Stimulated activated naive B cell treated with anti-CD40 and anti-IgM and Interleukin-4, amounts not matched to agents 10 μg/mL and 1 μg/mL and 100 μg/mL, for 72 hours (primary cell): ENCODE measurements at regions not wholly inside any gene's neighbourhood (a gene's known extent, or its start where the extent isn't known, plus 50 kb on each side); places are given as distances from the start of the nearest gene placed in this dataset.
"Not testable (repeated sequence)": the region's sequence is repeated elsewhere in the genome, so short reads cannot be mapped to it uniquely, and the experiment has no call there.

ENCODE experiments used
- ATAC-seq, 2 donors: fragments of 150-1000 bp; cut with Tn5 transposase; replicated peaks; 2 replicates each; pipeline ENCODE4 v1.10.0; 2021; ENCODE audit warnings: moderate library complexity in 1 of 2
- DNase-seq: peaks from one replicate; pipeline ENCODE4 v3.0.0; 2021
- H3K27ac Mint-ChIP-seq: one replicate; pipeline ENCODE4 v1.8.0; 2022; ENCODE audit warnings: mild to moderate bottlenecking, mixed read lengths
- H3K27me3 Mint-ChIP-seq, 2 donors: one replicate each; pipeline ENCODE4 v1.8.0; 2022; ENCODE audit warnings: mixed read lengths in 2 of 2
- H3K36me3 Mint-ChIP-seq, 2 donors: one replicate each; pipeline ENCODE4 v1.8.0; 2022; ENCODE audit warnings: mixed read lengths in 2 of 2, mild to moderate bottlenecking in 1 of 2
- H3K4me1 Mint-ChIP-seq, 2 donors: one replicate each; pipeline ENCODE4 v1.8.0; 2022; ENCODE audit warnings: mixed read lengths in 2 of 2, mild to moderate bottlenecking in 1 of 2
- H3K4me3 Mint-ChIP-seq, 2 donors: one replicate each; pipeline ENCODE4 v1.8.0; 2022; ENCODE audit warnings: mild to moderate bottlenecking in 2 of 2, mixed read lengths in 2 of 2, moderate library complexity in 1 of 2
- H3K9me3 Mint-ChIP-seq, 2 donors: one replicate each; pipeline ENCODE4 v1.8.0; 2022; ENCODE audit warnings: mixed read lengths in 2 of 2, mild to moderate bottlenecking in 1 of 2

DNA sequence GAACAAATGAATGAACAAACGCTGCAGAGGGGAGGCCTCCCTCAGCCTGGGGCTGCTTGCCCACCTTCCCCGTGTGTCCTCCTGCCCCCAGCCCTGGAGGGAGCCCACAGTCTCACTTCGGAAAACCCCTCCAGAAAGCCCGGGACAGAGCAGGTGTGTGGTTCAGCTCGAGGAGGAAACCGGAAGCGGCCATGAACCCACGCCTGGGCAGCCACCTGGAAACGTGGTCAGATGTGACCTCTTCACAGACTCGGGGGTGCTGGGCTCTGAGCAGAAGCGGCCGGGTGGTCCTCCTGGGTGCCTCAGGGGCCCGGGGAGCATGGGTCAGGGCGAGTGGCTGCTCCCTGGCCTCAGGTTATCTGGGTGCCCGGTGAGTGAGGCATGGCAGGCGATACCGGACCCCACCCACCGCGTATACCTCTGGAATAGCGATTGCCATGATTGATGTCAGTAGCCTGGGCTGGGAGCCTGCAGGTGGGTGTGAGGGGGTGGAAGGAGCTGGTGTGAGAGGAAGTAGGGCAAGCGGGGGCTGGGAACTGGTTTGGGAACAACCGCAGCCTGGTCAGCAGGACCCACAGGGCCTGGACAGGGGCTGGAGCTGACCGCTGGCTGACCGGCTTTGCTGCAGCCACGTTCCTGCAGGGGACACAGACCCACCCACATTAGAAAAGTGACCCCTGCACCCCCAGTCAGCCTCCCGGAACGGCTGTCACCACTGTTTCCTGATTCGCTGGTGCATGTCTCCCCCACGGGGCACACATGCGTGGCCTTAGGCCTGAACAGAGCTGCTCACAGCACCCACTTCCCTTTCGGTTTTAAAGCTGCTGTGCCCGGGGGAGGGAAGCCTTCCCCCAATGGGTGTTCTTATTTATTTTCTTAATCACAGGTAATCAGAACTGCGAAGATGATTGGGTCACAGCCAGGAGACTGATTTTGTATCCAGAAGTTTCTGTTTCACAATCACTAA is 5465.1 kb upstream of the TPTE start:
- DNase-seq, H3K27ac Mint-ChIP-seq, H3K4me3 Mint-ChIP-seq, H3K27me3 Mint-ChIP-seq, H3K9me3 Mint-ChIP-seq, H3K4me1 Mint-ChIP-seq, H3K36me3 Mint-ChIP-seq: not testable (repeated sequence)
- ATAC-seq: peak; percentile 85 to 88

DNA sequence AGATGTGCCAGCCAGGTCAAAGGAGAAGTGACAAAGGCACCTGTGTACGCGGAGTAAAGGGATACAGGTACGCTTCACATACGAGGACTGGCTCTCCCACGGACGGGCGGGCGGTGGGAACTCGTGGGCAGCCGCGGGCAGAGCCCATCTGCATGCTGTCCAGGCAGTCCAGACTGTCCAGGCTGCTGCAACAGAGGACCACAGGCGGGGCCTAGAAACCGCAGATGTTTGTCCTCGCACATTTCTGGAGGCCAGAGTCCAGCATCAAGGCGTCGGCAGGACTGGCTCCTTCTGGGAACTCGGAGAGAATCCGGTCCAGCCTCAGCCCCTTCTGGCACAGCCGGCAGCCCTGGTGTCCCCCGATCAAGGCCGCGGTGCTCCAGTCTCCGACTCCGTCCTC is 5464.3 kb upstream of the TPTE start:
- H3K36me3 Mint-ChIP-seq, H3K27me3 Mint-ChIP-seq, DNase-seq, H3K4me3 Mint-ChIP-seq, ATAC-seq, H3K9me3 Mint-ChIP-seq, H3K27ac Mint-ChIP-seq, H3K4me1 Mint-ChIP-seq: not testable (repeated sequence)

DNA sequence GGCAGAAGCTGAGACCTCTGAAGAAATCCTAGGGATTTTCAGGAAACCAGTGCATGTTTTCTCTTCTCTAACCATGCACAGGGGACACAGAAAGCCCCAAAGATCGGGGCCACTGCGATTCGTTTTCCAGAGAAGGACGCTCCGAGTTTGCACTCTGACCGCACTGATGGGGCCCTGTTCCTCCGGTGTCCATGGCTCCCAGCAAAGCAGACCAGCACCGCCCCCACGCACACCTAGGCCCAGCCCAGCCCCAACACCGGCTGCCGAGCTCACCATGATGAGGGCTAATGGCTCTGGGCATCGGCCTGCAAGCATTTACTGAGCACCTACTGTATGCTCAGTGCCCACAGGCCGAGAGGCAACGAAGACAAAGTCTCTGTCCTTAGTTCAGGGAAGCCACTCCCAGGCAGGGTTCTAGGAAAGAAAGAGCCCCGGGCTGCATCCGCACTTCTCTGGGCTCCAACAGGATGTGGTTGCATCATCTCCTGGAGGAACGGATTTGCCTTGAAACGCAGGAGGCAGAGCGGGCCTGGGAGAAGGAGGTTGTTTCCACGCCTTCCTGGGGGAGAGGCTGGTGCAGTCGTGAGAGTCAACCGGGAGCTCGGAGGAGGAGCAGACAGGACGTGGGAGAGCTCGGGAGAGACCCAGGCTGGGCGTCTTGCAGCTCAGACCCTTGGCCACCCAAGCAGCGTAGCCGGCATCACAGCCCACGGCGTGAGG is 5460.9 kb upstream of the TPTE start:
- H3K4me3 Mint-ChIP-seq, ATAC-seq, H3K9me3 Mint-ChIP-seq, DNase-seq, H3K4me1 Mint-ChIP-seq, H3K27me3 Mint-ChIP-seq, H3K27ac Mint-ChIP-seq, H3K36me3 Mint-ChIP-seq: not testable (repeated sequence)

DNA sequence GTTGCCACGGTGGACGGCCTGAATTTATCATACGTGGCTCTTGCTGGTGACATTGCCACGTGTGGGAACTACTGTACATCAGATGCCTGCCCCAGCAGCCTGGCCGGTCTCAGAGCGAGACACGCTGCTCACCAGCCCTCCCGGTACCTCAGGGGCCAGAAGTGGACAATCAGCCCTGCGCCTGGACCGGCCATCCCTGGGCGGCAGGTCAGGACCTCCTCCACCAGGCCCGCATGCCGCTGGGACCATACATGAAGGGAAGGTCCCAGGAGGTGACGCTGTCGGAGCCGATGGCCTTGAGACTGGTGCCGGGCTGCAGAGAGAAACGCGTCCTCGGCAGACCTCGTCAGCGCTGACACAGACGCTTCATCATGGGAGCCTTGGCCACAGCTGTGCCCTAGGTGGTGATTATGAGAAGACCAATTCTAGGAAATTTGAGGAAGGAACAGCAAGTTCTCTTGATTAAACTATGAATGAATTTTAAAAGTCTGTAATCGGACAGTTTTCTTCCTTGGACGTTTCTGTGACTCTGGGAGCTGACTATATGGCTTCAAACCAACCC is 5456.7 kb upstream of the TPTE start:
- H3K36me3 Mint-ChIP-seq, DNase-seq, H3K4me3 Mint-ChIP-seq, H3K4me1 Mint-ChIP-seq, H3K27ac Mint-ChIP-seq, H3K9me3 Mint-ChIP-seq, ATAC-seq, H3K27me3 Mint-ChIP-seq: not testable (repeated sequence)

DNA sequence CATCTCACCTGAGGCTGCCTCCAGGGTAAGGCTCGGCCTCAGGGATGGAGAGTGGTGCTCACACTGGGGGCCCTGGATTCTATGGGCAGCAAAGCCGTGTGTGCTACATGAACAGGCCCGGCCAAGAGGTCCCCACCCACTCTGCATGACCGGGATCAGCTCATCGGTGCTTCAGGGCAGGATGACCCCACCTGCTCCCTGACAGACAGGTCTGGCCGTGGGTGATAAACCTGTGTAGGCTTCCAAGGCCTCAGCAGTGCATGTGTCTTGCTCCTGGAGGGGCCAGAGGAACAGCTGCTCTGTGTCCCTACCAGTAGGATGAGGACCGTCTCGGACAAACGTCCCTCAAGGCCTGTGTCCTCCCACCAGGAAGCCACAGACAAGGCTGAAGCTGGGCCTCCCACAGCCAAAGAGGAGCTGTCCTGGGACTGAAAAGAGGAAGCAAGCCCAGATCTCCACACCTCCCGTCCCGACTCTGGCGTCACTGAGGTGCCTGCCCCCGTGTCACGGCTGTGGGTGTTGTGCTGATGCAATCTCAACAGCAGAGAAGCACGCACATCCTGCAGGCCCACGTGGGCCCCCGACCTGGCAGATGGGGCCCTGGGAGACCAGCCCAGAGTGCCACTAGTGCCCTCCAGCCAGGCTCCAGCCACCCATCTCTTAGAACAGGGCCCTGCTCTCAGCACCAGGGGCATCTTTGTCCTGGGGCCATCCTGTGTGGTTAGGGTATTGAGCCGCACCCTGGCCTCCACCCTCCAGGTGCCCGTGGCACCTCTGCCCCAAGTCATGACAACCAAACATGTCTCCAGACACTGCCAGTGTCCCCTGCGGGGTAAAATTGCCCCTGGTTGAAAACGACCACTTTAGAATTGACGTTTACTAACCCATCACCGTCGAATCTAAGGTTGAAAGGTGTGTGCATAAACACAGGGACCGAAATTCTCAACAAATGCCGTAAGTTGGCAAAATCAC is 5455.9 kb upstream of the TPTE start:
- ATAC-seq: peak; percentile 96 to 98
- H3K4me1 Mint-ChIP-seq, H3K9me3 Mint-ChIP-seq, H3K27me3 Mint-ChIP-seq, H3K36me3 Mint-ChIP-seq, H3K4me3 Mint-ChIP-seq: not testable (repeated sequence)
- peak; percentile 84 for DNase-seq
- peak overlapping the region; percentile 83 for H3K27ac Mint-ChIP-seq

DNA sequence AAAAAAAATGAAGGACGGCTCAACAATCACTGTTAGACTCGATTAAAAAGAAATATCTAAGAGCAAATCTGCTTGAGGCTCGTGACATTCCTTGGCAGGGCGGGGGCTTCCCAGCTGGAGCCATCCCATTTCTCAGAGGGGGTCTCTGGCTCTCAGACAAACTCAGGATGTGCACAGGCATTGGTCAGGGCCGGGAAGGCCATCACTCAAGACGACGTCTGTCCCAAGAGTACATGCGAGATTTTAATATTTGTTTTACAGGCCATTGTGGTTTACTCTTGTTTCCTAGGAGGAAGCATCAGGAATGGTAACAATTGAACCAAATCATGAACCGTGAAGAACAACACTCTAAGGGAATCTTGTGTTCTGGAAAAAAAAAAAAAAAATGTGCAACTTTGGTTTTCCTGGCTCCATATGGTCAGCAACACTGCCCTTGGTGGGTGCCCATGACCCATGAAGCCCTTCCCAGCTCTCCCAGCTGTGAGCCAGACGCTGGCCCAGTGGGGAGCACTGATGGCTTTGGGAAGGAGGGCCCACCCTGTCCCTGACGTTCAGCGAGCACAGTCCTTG is 5454.6 kb upstream of the TPTE start:
- ATAC-seq, H3K4me1 Mint-ChIP-seq, H3K9me3 Mint-ChIP-seq, H3K36me3 Mint-ChIP-seq, H3K4me3 Mint-ChIP-seq, DNase-seq, H3K27me3 Mint-ChIP-seq, H3K27ac Mint-ChIP-seq: not testable (repeated sequence)

DNA sequence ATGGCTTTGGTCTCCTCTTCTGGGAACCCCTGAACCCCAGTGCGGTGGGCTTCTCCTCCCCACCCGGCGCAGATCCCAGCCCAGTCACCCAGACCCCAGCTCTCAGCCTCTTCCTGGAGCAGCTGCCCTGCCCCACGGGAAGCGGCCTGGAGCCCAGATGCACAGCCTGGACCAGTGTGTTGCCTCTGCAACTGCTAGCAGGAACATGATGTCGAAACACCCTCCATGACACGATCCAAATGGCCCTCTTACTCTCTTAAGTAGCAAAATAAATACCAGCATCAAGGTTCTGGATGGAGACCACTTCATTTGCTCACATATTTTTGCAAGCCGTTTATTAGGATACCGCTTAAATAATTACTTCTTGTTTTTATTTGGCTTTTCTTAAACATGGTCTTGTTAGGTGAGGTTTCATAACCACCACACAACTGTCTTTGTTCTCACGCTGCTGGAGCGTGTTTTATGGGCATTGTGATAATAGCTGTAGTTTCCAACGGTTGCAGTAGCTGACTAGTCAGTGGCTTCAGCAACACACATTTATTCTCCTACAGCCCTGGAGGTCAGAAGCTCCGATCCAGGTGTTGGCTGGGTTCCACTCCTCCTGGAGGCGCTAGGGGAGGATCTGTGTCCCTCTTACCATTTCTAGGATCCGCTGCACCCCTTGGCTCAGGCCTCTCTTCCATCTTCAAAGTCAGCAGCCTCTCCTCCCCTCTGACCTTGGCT is 5453.9 kb upstream of the TPTE start:
- H3K4me3 Mint-ChIP-seq, ATAC-seq, DNase-seq, H3K36me3 Mint-ChIP-seq, H3K27ac Mint-ChIP-seq, H3K27me3 Mint-ChIP-seq, H3K9me3 Mint-ChIP-seq, H3K4me1 Mint-ChIP-seq: not testable (repeated sequence)

DNA sequence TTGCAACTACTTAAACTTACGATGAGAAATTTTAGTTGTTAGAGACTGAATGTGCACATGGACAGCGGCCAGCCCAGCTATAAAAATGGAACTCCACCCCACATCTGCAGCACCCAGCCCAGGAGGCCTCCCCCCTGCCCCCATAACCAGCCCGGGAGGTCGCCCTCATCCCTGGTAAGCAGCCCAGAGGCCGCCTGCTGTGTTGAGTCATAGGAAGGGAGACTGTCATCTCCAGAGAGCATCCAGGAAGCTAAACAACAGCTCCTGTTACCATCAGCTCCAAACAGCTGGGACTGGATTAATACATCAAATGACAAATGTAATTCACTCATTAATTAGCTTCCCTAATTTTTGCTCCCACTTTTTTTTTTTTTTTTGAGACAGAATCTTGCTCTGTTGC is 5452.7 kb upstream of the TPTE start:
- not testable (repeated sequence) for H3K27ac Mint-ChIP-seq, H3K9me3 Mint-ChIP-seq, DNase-seq, H3K36me3 Mint-ChIP-seq, H3K27me3 Mint-ChIP-seq, H3K4me3 Mint-ChIP-seq, ATAC-seq, H3K4me1 Mint-ChIP-seq

DNA sequence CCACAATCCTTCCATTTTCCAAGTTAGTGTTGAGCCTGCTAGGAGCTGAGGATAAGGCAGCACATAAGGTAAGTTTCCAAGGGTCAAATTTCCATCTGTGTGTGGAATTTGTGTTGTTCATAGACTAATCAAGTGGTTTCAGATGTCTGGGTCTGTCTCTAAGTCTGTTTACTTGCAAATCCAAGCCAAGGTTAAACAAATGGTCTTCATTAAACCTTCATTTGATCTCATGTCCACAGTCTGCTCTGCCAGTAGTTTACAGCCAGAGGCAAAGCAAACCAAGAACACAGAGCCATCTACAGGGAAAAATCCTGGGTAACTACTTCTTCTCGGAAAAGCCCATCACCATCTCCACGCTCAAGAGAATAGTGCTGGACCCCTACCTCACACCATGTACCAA is 5450.2 kb upstream of the TPTE start:
- H3K9me3 Mint-ChIP-seq, H3K4me1 Mint-ChIP-seq, H3K27ac Mint-ChIP-seq, DNase-seq, H3K27me3 Mint-ChIP-seq, H3K4me3 Mint-ChIP-seq, H3K36me3 Mint-ChIP-seq, ATAC-seq: not testable (repeated sequence)

DNA sequence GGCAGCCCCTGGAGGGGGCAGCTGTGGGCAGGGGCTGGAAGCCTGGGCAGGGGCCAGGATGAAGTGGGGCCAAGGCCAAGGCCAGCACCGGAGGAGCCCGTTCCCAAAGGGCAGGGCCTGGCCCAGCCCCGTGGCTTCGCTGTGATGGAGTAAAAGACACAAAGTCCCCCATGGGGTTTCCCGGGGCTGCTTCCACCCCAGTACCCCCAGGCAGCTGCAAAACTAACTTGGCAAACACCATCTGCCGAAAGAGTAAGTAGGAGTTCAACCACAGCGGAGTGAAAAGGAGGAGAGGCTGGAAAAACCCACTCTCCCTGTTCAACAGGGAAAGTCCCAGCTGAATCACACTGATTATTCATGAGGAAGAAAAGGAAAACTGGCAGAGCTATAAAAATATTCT is 5444.5 kb upstream of the TPTE start:
- DNase-seq, H3K9me3 Mint-ChIP-seq, H3K36me3 Mint-ChIP-seq, H3K27ac Mint-ChIP-seq, H3K4me3 Mint-ChIP-seq, H3K4me1 Mint-ChIP-seq, H3K27me3 Mint-ChIP-seq: not testable (repeated sequence)
- peak in 1 of 2 donors; percentile 79 for ATAC-seq

DNA sequence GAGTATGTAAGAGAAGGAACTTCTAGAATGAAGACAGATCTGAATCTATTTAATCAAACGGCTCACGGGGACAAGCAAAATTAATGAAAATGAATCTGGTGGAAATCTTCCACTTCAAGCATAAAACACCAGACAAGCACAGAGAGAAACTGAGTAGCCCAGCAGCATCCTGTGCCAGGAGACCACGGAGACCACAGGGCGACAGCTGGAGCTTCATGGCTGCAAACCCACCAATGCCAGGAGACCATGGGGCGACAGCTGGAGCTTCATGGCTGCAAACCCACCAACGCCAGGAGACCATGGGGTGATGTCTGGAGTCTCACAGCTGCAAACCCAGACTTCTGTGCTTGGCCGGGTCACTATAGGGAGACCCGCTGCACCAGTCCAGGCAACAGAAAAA is 5442.0 kb upstream of the TPTE start:
- H3K27me3 Mint-ChIP-seq, H3K9me3 Mint-ChIP-seq: not testable (repeated sequence)

DNA sequence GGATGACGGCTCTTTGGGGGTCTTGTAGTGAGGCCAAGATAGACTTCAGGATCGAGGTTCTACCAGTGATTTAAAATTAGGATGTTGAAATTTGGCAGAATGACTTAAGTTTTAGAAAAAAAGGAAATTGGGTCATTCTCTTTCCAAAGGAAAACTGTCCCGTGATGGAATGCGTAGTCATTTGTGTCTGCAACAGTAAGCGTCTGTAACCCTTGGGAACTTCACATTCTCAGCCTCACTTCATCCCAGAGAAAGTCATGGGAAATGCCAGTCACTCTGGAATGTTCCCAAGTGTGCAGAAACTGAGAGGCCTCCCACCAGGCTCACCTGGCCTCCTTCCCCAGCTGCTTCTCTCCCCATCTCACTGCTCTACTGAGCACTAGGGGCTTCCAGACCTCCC is 5441.4 kb upstream of the TPTE start:
- H3K27ac Mint-ChIP-seq, H3K4me3 Mint-ChIP-seq, H3K36me3 Mint-ChIP-seq, H3K27me3 Mint-ChIP-seq, ATAC-seq, DNase-seq, H3K4me1 Mint-ChIP-seq, H3K9me3 Mint-ChIP-seq: not testable (repeated sequence)

More for the DNA sequence above, 5442.0 kb upstream of the TPTE start:
- peak; percentile 10 to 31 for ATAC-seq
- not testable (repeated sequence) for DNase-seq, H3K4me3 Mint-ChIP-seq, H3K4me1 Mint-ChIP-seq, H3K36me3 Mint-ChIP-seq, H3K27ac Mint-ChIP-seq

DNA sequence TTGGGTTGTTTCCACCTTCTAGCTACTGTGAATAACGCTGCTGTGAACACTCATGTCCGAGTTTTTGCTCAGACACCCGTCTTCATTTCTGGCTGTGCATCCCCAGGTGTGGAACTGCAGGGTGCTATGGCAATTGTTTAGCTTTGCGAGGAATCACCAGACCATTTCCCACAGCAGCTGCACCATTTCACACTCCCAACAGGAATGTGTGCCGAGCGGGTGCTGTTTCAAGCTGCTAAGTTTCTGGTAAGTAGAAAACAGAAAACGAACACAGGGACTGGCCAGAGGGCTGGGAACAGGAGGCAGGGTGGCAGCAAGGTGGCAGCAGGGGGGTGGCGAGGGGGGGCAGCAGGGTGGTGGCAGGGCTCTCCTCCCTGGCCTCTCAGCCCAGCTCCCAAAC is 5437.1 kb upstream of the TPTE start:
- not testable (repeated sequence) for DNase-seq, H3K9me3 Mint-ChIP-seq

More for the DNA sequence above, 5437.1 kb upstream of the TPTE start:
- not testable (repeated sequence) for H3K36me3 Mint-ChIP-seq, H3K27ac Mint-ChIP-seq, H3K27me3 Mint-ChIP-seq, ATAC-seq, H3K4me1 Mint-ChIP-seq, H3K4me3 Mint-ChIP-seq
